Anterior cingulate cortex (tissue), 58 donors: ENCODE measurements at regions not wholly inside any gene's neighbourhood (a gene's known extent, or its start where the extent isn't known, plus 50 kb on each side); places are given as distances from the start of the nearest gene placed in this dataset.
A peak's percentile ranks its signal among the peaks of the same experiment; 100 is the strongest.

Experiments
- DNase-seq, 58 donors: peaks; one replicate each; lab custom pipeline; 2025; lab: John Stamatoyannopoulos, UW

DNA sequence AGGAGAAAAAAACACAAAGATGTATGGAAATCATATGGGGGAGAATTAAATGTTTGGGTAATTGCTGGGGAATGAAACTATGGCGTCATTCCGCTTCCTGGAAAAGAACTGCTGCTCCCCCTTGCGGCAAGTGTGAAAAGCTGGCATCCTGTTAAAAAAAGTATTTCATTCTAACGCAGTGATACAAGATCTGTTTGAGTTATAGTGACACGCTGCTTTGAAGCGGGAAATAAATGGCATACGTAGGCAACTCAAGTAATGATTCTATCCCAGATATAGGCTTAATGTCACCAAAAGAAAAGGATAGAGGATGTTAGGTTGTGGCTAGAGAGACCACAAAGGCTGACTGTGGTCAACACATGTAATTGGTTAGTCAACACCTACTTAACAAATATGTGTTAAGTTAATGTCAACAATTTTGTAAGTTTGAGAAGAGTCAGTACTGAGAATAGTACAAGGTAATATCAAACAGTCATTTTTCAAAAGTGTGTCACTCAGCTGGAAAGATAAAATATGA is 70.2 kb upstream of the ALDH1A1 start:
- DNase-seq, result peak in 10 of 58 donors; percentile 0 to 17 (median 3)

DNA sequence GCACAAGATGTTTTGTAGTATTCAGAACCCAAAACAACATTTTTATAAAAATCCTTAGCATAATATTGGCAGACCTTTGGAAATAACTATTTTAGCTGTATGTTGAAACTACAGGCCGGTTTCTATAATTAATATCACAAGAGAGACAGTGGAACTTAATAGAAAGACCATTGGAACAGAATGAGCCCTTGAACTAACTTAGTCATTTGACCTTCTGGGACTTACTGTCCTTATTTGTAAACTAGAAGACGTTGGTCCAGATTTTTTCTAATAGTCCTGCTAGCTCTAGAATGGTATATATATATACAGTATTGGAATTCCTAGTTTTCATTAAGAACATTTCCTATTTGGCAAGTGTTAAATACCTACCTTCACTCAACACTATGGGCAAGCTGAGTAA is 69.5 kb upstream of the ALDH1A1 start:
- no peak for DNase-seq

DNA sequence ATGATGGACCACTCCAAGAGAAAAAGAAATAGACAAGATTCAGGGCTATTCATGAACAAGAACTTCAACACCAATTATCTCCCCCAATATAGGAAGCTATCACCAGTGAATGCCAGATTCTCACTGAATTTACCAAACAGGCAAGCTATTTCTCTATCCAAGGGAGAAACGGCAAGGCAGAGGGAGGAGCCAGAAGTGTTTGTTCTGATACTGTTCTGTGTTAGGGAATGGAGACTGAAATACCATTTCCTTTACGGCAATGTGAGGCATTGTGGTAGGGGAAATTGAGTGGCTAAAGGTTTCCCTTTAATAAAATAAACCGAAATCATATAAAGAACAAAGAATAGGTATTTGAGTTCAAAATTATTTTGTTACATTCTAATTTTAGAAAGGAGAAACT is 68.0 kb upstream of the ALDH1A1 start:
- DNase-seq, result no peak

DNA sequence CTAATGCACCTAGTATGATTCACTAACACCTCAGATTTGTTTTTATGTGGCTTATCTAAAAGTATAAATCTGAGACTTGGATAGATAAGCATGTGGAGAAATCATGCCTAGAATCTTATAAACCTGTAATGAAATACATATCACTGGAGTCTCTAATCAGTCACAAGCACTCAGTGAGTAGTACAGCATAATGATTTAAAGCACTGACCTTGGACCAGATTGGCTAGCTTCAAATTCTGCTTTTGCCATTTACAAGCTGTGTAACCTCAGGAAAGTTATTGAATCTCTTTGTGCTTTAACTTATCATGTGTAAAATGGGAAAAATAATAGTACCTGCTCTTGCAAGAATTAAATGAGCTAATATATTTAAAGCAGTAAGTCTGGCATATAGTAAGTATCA is 61.2 kb upstream of the ALDH1A1 start:
- no peak for DNase-seq

DNA sequence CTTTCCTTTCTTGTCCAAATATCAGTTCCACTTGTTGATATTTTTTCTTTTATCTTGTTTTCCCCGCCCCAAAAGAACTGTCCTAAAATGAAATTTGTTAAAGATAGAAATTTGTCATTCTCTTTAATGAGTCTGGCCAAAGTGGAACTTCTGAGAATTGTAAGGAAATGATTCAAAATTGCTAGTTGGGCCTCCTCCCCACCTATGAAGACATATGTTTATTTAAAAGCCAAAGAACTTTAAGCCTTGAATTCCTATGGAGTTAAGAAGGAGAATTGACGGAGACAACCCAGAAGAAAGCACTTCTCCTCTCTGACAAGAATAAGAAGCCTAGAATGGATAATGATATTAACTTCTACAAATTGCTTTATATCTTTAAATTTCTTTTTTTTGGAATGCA is 59.1 kb upstream of the ALDH1A1 start:
- DNase-seq, result no peak

DNA sequence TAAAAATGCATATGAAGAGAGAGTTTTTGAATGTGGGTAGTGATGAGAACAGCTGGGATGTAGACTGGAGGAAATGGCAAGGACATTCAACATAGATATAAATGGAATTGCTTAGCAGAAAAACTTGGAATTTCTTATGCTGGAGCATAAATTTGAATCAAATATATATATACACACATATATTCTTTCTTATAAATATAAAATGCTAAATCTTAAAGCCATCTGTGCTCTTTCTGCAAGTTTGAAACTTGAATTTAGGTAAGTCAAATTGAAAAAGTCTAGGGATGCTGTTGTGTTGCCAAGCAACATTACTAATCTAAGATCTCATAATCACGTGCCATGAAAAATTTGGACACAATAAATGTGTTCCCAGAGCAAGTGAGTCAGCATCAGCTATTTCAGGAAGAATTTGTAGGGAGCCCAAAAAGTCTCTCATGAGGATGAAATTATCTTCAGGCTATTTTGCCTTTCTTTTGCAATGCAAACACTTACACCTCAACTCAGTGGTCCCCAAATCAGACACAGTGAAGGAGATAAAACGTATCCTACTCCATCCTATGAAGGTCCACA is 58.4 kb upstream of the ALDH1A1 start:
- peak in 4 of 58 donors; percentile 1 to 26 (median 19) for DNase-seq

DNA sequence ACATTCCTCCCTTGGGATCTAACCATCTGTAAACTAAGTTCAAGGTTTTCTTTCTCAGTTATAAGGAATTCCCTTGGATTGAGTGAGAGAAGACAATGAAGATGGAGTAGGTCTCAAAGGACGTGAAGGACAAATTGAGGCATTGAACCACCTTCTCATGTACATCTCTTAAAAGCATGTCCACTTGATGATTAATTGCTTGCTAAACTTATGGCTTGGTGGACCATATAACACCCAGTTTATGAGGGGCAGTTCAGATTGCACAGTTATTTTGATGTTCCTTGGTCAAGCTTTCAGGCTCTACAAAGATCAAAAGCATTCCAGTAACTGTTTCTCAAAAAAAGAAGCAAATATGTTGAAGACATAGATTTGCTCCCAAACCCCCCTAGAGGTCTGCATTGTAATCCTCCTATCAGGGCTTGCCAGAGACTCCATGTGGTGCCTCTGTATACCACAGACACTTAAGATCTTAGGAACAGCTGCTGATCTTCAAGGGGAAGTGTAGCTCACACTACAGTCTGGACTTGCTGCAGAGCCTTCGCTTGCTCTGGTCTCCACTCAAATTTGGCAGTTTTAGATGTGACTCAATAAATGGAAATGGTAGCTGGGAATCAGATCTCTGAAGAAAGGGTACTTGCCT is 56.9 kb upstream of the ALDH1A1 start:
- DNase-seq, result no peak

DNA sequence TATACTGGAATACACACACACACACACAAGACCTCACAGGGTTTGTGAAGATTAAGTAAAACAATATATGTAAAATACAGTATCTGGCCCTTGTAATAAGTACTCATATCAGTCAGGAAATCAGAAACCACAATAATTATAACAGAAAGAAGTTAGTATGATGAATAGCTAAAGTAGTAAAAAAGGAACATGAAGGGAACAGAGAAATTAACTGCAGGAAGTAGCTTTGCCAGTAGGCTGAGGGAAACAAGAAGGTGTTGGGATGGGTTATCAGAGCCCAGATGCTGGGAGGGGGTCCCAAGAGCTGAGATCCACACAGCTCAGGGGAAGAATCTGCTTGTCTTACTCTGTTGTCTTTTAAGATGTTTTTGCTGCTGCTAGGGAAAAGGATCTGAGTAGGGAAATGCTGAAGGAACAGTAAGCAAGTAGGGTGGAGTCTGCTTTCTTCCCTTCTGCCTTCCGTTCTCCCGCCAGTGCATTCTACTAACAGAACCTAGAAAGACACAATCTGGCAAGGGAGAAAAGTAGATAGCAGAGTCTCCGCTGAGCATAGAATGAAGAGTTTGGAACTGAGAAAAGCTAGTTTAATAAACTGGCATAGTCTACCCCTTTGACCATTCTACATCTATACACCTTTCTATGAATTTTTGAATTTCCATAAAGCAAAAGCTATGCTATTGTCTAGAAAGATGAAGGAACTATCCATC is 55.3 kb upstream of the ALDH1A1 start:
- DNase-seq, result no peak

DNA sequence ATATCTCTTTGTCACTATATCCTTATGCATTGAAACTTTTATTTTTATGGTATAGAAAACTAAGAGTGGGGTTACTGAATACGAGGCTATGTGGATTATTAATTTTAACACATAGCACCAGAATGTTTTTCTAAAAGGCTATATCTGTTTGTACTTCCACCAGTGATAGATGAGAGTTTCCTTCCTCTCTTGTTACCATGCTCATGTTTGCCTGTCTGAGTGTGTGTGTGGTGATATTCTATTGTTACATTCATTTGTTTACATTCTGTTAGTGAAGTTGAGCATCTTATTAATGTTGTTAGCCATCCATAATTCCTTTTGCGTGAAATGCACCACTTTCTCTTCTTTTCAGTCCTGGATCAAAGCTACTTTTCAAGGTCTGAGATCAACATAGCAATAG is 54.1 kb upstream of the ALDH1A1 start:
- no peak for DNase-seq
